ENCODE measurements at regions not wholly inside any gene's neighbourhood (a gene's known extent, or its start where the extent isn't known, plus 50 kb on each side); places are given as distances from the start of the nearest gene placed in this dataset.
"Not testable (repeated sequence)": the region's sequence is repeated elsewhere in the genome, so short reads cannot be mapped to it uniquely, and the experiment has no call there.

GRCh38 chr15:19899021-19899824 lies 642.4 kb downstream of the GOLGA6L6 start:
- no peak for DNase-seq (ENCODE audit: extremely low spot score, unreplicated experiment)
- Mint-ChIP-seq H3K4me1 (ENCODE audit: unreplicated experiment) (no peaks in the 10 kb centered on the region), H3K9me3 (peaks cover 22% of the 10 kb centered on the region), H3K36me3 (peaks cover 16% of the 10 kb centered on the region), H3K4me3 (no peak overlapping the region), H3K27ac (no peak overlapping the region), H3K27me3 (no peaks in the 10 kb centered on the region)
- TF ChIP-seq, protein P1, sequence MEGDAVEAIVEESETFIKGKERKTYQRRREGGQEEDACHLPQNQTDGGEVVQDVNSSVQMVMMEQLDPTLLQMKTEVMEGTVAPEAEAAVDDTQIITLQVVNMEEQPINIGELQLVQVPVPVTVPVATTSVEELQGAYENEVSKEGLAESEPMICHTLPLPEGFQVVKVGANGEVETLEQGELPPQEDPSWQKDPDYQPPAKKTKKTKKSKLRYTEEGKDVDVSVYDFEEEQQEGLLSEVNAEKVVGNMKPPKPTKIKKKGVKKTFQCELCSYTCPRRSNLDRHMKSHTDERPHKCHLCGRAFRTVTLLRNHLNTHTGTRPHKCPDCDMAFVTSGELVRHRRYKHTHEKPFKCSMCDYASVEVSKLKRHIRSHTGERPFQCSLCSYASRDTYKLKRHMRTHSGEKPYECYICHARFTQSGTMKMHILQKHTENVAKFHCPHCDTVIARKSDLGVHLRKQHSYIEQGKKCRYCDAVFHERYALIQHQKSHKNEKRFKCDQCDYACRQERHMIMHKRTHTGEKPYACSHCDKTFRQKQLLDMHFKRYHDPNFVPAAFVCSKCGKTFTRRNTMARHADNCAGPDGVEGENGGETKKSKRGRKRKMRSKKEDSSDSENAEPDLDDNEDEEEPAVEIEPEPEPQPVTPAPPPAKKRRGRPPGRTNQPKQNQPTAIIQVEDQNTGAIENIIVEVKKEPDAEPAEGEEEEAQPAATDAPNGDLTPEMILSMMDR (conservative IDR thresholded peaks at IDR 0.05): no peak

GRCh38 chr15:19888811-19889210 lies 652.8 kb downstream of the GOLGA6L6 start:
- DNase-seq (ENCODE audit: extremely low spot score, unreplicated experiment); H3K27ac Mint-ChIP-seq; H3K4me1 Mint-ChIP-seq (ENCODE audit: unreplicated experiment); H3K36me3 Mint-ChIP-seq; H3K4me3 Mint-ChIP-seq; H3K9me3 Mint-ChIP-seq; H3K27me3 Mint-ChIP-seq: not testable (repeated sequence)

- not testable (repeated sequence) for H3K9me3 Mint-ChIP-seq; H3K36me3 Mint-ChIP-seq; H3K4me1 Mint-ChIP-seq (ENCODE audit: unreplicated experiment); DNase-seq (ENCODE audit: extremely low spot score, unreplicated experiment); H3K4me3 Mint-ChIP-seq; H3K27me3 Mint-ChIP-seq; H3K27ac Mint-ChIP-seq
Measured at GRCh38 chr15:19844061-19844460, 697.5 kb downstream of the GOLGA6L6 start.
